Hematopoietic multipotent progenitor cell treated with erythropoietin and hydrocortisone succinate and interleukin-3 and kit ligand, for 4 days (in vitro differentiated cells): ENCODE measurements at regions not wholly inside any gene's neighbourhood (a gene's known extent, or its start where the extent isn't known, plus 50 kb on each side); places are given as distances from the start of the nearest gene placed in this dataset.

Experiments
- DNase-seq: peaks from one replicate; pipeline ENCODE4 v3.0.0-alpha.2; 2015

DNA sequence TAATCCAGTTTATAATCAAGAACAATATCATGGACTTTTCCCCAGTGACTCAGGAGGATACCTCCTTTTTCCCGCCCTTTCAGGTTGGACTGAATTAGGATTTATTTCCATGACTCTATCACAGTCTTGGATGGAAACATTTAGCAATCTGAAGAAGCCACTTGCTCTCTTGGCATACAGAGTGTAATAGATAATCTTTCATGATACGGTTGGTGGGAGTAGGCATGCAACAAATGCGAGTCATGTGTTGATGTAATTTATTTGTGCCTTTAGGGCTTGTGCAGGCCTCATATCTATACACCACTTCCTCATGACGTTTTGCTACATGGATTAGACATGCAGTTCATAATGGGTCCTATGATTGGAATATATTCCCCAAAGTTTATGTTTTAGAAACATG lies 54.2 kb upstream of the MCTP2 start:
- peak; percentile 80 for DNase-seq

DNA sequence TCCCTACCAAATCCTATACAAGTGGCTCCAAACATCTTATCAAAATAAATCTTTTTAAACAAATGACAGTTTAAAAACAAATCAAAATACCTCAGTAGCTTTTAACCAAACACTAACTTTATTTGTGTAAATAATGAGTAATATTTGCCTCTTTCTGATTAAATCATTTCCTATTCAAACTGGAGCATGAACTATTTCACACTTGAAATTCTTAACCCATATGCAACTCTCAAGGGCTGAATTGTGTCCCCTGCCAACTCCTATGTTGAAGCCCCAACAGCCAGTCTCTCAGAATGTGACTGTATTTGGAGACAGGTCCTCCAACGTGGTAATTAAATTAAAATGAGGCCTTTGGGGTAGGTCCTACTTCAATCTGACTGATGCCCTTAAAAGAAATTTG lies 55.9 kb upstream of the MCTP2 start:
- no peak for DNase-seq

DNA sequence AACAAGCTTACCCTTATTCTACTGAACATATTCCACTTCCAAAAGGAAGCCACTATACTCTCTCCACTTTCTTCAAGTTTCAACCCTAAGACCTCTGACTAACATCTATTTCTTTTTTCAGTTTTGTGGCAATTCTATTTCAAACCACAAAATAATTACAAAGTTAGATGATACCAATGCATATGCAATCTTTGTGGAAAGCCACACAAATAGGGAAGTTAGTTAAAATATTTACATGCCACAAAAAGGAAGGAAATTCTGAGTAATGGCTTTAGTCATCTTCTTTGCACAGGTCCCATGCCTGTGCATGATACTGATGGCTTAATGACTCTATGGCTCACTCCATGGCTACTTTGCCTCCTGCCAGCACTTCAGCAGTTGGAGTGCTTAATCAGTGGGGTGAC lies 57.0 kb upstream of the MCTP2 start:
- peak; percentile 94 for DNase-seq

DNA sequence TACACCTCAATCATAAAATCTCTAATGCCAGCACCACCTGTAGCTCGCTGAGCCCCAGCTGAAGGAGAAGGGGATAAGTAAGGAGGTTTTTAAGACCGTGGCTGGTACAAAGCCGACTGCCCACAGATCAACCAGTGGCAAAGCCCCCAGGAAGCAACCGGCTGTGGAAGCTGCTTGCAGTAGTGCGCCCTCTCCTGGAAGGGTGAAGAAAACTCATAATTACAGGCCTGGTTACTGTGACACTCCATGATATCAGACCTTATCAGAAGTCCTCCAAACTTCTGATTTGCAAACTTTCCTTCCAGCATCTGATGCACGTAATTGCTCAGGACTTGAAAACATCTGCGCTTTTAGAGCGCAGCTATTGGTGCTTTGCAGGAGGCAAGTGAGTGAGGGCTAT lies 63.1 kb upstream of the MCTP2 start:
- peak; percentile 70 for DNase-seq

DNA sequence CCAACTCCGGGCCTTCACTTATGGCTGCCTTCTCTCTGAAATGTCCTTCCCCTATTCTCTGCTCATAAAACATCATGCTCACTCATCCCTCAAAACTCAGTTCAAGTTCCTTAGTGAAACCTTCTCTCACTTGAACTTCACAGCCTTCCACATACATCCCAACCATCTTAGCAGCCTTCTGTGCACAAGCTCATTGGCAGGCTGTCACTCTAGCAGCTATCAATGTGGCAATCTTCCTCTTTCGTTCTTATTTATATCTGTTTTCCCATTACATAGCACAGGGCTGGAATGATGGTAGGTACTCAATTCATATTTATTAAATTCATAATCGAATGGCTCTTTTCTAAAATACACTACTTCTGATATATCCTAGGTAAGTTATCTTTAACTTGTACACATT lies 66.4 kb upstream of the MCTP2 start:
- no peak for DNase-seq

DNA sequence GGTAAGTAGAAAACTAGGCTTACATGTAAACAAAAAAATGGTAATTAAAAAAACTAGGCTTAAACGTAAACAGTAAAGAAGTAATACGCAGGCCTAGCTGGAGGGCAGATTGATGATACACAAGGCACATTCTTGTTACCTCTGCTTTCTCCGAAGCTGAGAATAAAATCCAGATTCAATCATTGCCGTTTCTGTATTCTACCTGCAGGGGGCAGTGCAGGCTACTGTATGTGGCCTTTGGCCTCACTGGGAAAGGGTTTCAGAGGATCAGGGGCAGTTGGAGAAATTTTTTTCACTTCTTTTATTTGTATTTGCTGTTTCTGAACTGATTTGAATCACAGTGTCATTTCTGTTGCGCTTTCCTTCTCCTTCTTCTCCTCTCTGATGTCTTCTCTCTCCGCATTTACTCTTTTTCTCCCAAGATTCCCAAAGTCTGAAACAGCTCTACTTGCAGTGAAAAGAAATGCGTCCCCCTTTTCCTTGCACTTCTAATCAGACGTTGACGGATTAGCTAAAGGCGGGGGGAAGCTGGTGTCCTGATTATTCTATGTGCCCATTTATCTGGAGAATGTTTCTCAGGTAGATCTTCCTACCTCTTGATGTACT lies 67.1 kb upstream of the MCTP2 start:
- peak; percentile 90 for DNase-seq

DNA sequence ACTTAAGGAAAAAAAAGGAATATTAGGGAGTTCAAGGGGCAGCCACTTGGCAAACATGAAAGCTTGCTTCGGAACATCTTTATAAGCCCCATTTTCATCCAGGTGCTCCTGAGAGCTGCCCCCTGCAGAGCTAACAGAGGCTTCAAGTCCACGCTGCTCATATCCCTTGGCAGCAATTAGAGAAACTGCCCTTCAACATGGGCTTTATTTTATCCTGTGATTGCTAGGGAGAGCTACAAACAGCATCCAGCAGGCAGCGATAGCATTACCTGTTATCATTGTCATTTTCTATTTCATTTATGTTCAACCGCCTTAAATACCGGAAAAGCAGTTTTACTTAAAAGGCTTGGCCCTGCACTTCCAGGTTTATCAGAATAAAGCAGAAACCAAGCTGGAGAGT lies 68.4 kb upstream of the MCTP2 start:
- DNase-seq, result no peak

DNA sequence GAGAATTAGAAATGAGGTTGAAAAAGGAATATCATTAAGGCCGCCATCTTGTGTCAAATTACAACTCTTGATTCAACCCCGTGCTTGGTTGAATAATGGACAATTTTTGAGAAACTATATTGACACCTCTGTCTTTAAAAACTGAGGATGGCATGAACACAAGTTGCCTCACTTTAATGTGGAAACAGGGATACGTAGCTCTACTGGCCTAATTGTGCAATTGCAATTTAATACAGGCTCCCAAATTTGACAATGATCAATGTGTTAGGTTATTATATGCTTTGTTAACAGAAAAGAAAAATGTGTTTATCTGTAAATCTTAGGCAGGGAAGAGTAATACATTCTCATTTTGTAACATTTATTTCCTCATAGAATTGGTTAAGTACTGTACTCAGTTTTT lies 77.1 kb upstream of the MCTP2 start:
- DNase-seq, result no peak

DNA sequence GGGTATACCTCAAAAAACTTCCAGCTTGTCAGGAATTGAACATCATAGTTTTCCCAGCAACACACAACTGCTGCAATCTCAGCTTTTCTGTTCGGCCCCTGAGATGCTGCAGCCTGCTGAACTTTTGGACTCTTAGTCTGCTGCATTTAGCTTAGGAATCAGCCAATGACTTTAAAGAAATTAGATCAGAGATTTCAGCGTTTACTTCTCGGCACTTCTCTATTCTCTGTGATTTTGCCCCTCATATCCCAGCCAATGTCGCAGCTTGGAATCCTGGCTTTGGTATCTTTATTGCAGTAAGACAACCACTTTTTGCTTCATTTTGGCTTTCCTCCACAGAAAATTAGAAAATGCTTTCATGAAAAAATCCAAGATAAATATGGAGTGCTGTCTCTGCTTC lies 86.3 kb upstream of the MCTP2 start:
- no peak for DNase-seq

DNA sequence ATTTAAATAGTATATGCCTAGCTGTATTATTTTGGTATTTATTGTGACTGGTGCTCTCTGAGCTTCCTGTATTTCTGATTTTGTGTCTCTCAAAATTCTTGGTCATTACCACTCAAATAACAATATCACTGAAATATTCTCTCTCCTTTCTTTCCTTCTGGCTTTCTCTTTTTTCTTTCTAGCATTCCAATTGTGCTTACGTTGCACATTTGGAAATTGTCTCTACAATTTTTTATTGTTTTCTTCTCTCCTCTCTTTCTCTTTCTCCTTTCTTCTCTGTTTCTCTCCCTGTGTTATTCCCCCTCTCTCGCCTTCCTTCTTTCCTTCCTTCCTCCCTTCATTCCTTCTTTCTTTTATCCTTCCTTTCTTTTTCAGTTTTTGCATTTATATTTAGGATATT lies 89.6 kb upstream of the MCTP2 start:
- DNase-seq, result no peak

DNA sequence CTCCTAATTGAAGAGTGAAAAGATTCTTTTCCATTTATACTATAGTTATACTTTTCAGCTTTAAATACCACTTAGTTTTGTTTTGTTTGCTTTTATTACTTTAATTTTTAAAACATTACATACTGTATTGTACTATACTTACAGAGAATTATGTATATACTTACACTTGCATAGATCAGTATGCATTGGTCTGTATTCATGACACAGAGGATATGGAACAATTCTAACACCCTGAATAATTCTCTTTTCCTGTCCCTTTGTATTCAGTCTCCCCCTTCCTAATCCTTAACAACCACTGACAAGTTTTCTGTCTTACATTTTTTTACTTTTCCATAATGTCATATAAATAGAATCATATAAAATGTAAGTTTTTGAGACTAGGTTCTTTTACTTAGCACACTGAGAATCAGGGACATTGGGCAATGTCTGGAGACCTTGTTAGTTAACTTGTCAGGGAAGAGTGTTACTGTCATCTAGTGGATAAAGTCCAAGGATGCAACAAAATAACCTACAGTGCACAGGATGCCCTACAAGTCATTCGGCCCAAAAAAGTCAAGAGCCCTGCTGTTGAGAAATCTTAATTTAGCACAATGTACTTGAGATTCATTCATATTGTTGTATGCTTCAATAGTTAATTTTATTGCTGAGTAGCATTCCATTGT lies 95.7 kb upstream of the MCTP2 start:
- DNase-seq, result peak; percentile 32

DNA sequence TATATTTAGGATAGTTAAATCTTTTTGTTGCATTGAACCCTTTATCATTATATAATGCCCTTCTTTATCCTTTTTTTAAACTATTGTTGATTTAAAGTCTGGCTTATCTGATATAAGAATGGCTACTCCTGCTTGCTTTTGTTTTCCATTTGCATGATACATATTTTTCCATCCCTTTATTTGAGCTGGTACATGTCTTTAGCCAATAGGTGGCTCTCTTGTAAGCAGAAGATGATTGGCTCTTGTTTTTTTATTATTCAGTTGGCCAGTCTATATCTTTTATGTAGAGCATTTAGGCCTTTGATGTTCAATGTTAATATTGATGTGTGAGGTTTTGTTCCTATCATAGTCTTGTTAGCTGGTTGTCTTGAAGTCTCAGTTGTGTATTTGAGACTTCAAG lies 99.5 kb upstream of the MCTP2 start:
- DNase-seq, result no peak

DNA sequence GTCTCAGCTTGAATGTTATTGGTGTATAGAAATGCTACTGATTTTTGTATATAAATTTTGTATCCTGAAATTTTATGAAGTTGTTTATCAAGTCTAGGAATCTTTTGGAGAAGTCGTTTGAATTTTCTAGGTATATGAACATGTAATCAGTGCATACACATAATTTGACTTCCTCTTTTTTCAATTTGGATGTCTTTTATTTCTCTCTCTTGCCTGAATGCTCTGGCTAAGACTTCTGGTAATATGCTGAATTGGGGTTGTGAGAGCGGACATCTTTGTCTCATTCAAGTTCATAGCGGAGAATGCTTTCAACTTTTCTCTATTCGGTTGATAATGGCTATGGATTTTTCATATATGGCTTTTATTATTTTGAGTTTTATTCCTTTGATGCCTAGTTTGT lies 100.9 kb upstream of the MCTP2 start:
- DNase-seq, result peak; percentile 30

DNA sequence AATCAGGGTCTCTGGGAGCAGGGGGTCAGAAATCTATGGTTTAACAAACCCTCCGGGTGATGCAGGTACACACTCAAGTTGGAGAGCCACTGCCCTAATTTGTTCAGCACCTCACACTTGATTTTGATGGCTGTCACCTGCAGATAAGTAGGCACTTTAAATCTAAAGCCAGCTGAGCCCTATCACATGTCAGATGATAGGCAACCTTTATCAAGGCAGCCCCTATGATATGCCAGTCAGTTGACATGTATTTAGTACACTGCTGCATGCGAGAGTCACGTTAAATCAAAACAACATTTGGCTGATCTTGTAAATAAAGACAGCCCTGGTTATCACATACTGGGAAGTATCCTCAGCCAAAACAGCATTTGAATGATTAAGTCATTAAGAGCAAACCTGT lies 104.4 kb upstream of the MCTP2 start:
- DNase-seq, result no peak

DNA sequence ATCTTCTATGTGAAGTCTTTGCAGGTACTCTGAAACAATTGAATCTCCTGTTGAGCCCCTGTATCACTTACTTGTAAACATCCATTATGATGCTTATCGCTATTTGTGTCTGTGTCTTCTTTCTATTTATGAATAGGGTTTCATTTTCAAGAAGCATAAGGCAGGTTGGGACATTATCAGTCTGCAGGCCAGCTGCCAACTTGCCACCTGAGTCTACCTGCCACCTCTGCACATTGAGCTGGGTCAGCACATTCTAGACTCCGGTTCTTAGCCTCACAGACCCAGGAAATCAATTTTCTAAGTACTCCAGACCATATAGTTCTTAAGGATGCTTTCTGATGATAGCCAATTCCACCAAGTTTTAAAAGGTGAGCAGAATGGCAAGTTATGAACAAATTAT lies 105.7 kb upstream of the MCTP2 start:
- DNase-seq, result no peak

DNA sequence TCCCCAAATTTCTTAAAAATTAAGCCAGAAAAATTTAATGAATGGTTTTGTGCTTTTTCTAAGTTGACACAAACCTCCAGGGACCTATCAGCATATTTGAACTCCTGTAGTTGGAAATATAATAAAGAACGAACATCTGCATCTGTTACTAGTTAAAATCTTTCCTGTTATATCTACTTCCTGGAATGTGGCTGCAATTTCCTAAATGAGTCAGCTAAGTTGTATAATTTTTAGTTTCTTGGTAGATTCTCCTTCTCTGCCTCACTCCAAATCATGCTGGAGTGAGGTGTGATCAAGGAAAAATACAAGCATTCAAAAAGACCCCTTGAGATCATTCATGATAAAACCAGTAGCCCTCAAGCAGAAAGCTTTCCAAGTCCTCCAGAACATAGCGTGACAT lies 106.2 kb upstream of the MCTP2 start:
- no peak for DNase-seq

DNA sequence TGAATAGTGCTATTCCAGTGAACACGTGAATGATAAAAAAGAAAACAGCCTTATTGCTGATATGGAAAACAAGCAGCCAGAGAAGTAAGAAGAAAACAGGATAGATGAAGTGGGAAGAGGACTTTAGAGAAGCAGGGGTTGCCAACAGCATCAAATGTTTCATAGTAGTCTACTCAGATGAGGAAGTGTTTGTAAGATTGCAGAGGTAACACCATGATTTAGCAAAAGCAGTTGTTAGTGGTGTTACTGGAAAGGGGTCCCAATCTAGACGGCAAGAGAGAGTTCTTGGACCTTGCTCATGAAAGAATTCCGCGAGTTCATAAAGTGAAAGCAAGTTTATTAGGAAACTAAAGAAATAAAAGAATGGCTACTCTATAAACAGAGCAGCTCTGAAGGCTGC lies 108.8 kb upstream of the MCTP2 start:
- DNase-seq, result peak; percentile 33

DNA sequence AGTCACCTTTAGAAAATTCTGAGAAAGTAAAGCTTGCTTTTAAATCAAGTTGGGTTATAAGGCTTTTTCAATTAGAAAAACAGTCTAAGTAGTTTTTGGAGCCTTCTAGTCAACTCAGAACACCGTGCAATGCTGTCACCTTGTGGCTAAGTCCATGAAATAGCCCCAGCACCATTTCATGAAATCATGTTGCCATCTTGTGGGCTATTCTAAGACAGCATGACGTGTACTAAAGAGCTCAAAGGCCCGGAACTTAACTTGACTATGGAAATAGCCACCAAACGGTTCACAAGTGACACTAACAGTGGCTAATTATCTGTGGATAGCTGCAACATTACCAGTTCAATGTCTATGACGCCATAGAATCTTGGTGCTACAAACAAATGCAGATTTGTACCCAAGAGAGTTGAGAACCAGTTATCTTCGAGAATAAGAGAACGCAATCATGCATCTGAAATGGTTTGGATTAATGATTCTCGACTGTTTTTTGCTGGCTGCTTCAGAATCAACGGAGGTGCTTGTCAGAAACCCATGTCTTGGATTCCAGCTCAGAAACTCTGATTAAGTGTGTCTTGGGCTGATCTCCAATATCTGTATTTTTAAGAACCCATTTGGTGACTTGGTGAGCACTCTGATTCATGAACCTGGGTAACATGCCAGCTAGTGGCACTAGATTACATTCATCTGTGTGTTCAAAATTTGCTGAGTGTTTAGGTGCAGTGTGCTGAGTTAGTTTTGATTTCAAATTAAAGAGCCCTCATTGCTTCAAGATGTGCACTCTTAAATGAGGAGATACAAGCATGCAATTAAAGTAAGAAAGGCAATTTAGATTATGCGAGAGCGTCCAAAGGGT lies 111.2 kb upstream of the MCTP2 start:
- peak; percentile 95 for DNase-seq

DNA sequence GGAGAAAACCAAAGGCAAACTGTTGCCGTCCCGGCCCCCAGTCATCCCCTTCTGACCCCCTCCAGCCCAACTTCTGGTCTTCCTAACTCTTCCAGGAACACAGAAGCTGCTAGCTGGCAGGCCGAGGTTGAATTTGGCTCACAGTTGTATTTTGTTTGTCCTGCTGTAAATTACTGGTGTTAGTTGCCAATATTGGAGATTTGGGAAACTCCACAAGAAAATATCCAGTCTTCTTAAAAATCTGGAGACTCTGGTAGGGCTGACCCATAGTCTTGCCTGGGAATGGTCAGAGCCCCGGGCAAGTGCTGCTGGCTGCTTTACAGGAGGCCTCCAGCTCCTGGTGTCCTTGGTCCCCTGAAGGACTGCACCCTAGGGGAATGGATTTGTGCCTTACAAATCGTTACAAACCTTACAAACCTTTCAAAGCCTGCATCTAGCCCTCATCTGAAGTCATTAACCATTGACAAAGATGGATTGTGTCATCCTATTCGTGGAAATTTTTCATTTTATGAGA lies 112.0 kb upstream of the MCTP2 start:
- DNase-seq, result no peak

DNA sequence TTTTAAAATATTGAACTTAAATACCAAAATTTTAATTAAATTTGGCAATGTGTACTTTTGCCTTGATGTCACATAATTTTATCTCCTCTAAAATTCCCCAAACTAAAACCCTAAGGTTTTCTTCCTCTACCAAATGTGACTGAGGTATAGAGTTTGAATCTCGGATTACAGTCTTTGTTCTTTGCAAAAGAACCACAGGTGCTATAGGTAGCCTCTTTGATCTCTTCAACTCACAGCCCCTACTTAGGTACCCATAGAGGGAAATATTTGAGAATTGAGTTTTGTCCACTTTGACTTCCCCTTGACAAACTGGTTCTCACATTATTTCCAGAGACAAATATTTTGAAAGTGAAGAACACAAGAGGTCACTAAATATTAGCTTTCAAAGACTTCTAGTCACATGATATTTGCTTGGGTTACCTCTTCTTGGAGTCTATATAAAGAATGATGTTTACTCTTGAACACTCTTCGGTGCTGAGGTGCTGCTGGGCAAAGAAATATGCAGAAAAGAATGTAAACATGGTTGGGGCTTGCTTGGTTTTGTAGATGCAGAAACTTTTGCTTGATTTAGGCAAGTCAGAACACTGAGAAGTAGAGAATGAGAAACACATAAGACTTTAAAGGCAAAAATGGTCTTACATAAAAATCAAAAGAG lies 120.8 kb upstream of the MCTP2 start:
- no peak for DNase-seq

DNA sequence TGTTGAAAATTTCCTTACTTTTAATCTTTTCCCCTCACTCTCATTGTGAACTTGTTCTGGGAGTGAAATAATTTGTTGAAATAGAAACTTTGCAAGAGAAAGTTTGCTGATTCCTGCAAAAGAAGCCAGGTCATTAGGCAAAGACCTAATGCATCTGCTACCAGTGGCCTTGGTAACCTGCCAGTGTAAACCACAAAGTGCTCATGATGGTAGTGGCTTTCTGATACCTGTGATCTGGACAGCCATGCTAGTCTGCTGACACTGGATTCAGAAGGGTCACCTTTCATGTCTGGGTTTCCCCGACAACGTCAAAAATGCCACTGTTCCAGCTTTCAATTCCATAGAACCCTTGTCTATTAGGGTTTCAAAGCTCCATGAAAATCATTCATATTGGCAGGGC lies 123.7 kb upstream of the MCTP2 start:
- no peak for DNase-seq

DNA sequence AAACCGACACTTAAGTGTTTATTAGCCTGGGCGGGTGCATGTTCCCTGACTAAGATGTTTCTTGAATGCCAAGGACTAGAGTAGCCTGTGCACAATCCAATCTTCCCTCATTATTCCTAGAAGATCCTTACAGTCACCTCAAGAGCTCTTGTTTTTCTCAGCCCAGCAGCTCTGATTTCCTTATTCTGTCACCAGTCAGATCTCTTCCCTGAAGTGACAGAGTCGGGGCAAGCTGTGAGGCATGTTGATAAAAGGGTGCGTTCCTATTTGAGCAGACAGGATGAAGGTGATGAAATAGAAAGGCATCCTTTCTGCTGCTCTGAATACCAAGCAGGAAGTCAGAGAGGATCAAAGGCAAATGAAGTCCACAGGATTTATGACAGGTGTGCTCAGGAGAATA lies 125.6 kb upstream of the MCTP2 start:
- DNase-seq, result no peak

DNA sequence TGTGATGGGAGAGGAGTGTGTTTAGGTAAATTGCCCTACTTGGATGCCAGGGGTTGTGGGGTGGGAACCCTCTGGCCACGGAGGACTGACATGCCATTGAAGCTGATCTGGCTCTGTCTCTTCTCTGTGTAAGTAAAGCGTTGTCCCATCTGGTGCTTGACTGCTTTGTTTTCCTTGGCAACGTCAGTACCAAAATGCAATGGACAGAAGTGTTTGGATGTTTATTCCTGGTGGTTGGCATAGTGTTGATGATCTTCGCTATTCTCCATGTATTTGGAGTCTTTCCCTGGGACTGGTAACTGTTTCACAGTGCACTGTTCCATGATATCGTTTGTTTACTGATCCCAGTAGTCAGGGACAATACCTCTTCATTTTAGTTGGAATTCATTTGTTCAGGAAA lies 130.5 kb upstream of the MCTP2 start:
- no peak for DNase-seq

DNA sequence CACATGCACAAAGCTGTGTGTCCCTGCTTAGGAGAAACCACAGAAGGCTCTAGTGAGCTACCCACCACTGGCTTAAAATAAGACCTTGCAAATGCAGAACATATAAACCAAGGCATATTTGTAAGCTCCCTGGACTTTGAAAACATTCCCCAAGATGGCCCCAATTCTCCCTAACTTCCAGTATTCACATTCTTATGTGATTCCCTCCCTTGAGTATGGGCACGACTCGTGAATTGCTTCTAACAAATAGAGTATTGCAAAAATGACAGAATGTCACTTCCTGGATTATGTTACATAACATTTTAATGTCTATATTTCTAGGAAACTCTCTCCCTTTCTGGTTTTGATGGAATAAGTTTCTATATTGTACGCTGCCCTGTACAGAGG lies 131.8 kb upstream of the MCTP2 start:
- no peak for DNase-seq
